Ovary (tissue), 3 donors: ENCODE measurements at regions not wholly inside any gene's neighbourhood (a gene's known extent, or its start where the extent isn't known, plus 50 kb on each side); places are given as distances from the start of the nearest gene placed in this dataset.

ENCODE experiments used
- POLR2A ChIP-seq: fragments of 450-650 bp; IDR thresholded peaks from one replicate; pipeline ENCODE4 v1.6.1; 2017; ENCODE audit warnings: antibody characterized with exemption, mild to moderate bottlenecking, moderate library complexity
- TF ChIP-seq, protein P1 (sequence below), 3 donors: fragments of 450-650 bp in 2 of 3; fragments of 200-600 bp in 1 of 3; IDR thresholded peaks; one replicate each; pipeline versions ENCODE4 v1.5.1 to v1.8.0; 2016 to 2022; ENCODE audit warnings: antibody characterized with exemption in 3 of 3, mild to moderate bottlenecking in 1 of 3
- donor health status: DM: no; HTN: no; CAD: no.

DNA sequence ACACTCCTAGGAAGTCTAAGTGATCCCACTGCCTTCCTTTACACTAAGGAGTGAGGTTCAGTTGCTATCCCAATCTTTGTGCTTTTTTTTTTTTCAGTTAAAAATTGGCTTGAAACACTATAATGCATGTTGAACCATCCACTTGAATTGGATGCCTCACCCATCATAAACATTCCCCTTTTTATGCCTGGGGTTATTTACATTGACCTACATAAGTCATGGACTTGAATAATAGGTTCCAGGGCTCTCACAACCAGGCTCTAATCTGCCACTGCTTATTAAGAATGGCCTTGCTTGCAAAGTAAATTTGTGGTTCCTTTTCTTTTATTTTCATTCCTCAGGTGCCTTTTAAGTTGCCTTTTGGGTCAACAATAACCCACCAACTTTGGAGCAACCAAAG is 236.1 kb upstream of the MEIS1 start:
- TF ChIP-seq POLR2A = no peak
- TF ChIP-seq, protein P1, sequence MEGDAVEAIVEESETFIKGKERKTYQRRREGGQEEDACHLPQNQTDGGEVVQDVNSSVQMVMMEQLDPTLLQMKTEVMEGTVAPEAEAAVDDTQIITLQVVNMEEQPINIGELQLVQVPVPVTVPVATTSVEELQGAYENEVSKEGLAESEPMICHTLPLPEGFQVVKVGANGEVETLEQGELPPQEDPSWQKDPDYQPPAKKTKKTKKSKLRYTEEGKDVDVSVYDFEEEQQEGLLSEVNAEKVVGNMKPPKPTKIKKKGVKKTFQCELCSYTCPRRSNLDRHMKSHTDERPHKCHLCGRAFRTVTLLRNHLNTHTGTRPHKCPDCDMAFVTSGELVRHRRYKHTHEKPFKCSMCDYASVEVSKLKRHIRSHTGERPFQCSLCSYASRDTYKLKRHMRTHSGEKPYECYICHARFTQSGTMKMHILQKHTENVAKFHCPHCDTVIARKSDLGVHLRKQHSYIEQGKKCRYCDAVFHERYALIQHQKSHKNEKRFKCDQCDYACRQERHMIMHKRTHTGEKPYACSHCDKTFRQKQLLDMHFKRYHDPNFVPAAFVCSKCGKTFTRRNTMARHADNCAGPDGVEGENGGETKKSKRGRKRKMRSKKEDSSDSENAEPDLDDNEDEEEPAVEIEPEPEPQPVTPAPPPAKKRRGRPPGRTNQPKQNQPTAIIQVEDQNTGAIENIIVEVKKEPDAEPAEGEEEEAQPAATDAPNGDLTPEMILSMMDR (IDR thresholded peaks at IDR 0.05) = no peak
